DOHH2 (cell line): ENCODE measurements at regions not wholly inside any gene's neighbourhood (a gene's known extent, or its start where the extent isn't known, plus 50 kb on each side); places are given as distances from the start of the nearest gene placed in this dataset.

Experiments used
- H3F3A ChIP-seq: fragments of 200-600 bp; sonication (generic), shearing (Covaris generic); 2 replicates; pipeline ENCODE4 v1.6.0; 2016; ENCODE audit warnings: antibody characterized with exemption, mild to moderate bottlenecking; ENCODE audit not compliant: control insufficient read depth, insufficient read depth
- H3K27ac ChIP-seq: fragments of 200-600 bp; sonication (generic); 2 replicates; pipeline ENCODE4 v1.5.1; 2014; ENCODE audit warnings: low read depth, mild to moderate bottlenecking, low read length, moderate library complexity
- H3K27me3 ChIP-seq: fragments of 200-600 bp; sonication (generic); 2 replicates; pipeline ENCODE4 v1.6.1; 2014; ENCODE audit warnings: mild to moderate bottlenecking, low read length, mixed read lengths; ENCODE audit not compliant: control insufficient read depth
- H3K36me3 ChIP-seq: fragments of 200-600 bp; sonication (generic); 2 replicates; pipeline ENCODE4 v1.6.1; 2014; ENCODE audit warnings: mild to moderate bottlenecking, low read length, moderate library complexity, mixed read lengths; ENCODE audit not compliant: control insufficient read depth
- H3K4me1 ChIP-seq: fragments of 200-600 bp; sonication (generic); 2 replicates; pipeline ENCODE4 v1.6.1; 2014; ENCODE audit warnings: mild to moderate bottlenecking, low read length, mixed read lengths; ENCODE audit not compliant: control insufficient read depth
- H3K4me2 ChIP-seq: fragments of 200-600 bp; sonication (generic); 2 replicates; pipeline ENCODE4 v1.6.0; 2014; ENCODE audit warnings: mild to moderate bottlenecking, low read length, moderate library complexity
- H3K4me3 ChIP-seq: fragments of 200-600 bp; sonication (generic); 2 replicates; pipeline ENCODE4 v1.5.1; 2014; ENCODE audit warnings: mild to moderate bottlenecking, low read length, mixed read lengths
- H3K79me2 ChIP-seq: fragments of 200-600 bp; sonication (generic); 2 replicates; pipeline ENCODE4 v1.6.1; 2014; ENCODE audit warnings: mild to moderate bottlenecking, low read length, mixed read lengths; ENCODE audit not compliant: control insufficient read depth
- H3K9me2 ChIP-seq: fragments of 200-600 bp; sonication (generic); replicated peaks from 2 replicates; pipeline ENCODE4 v1.6.1; 2014; ENCODE audit warnings: mild to moderate bottlenecking, low read length, mixed read lengths; ENCODE audit not compliant: control insufficient read depth
- H3K9me3 ChIP-seq: fragments of 200-600 bp; sonication (generic); 2 replicates; pipeline ENCODE4 v1.6.1; 2014; ENCODE audit warnings: antibody characterized with exemption, low read length, mixed read lengths; ENCODE audit not compliant: control insufficient read depth, insufficient read depth
- H4K20me1 ChIP-seq: fragments of 200-600 bp; sonication (generic); 2 replicates; pipeline ENCODE4 v1.6.0; 2014; ENCODE audit warnings: low read depth, mild to moderate bottlenecking, antibody characterized with exemption, low read length, moderate library complexity; ENCODE audit not compliant: control insufficient read depth, insufficient read depth
- CTCF ChIP-seq: fragments of 200-600 bp; sonication (generic); IDR thresholded peaks from one replicate; pipeline ENCODE4 v1.5.1; 2014; ENCODE audit warnings: antibody characterized with exemption, mild to moderate bottlenecking, low read depth, low read length; ENCODE audit not compliant: poor library complexity, severe bottlenecking
- EZH2phosphoT487 ChIP-seq: fragments of 200-600 bp; sonication (generic); IDR thresholded peaks from 2 replicates; pipeline ENCODE4 v1.6.1; 2017; ENCODE audit warnings: borderline replicate concordance, mild to moderate bottlenecking, antibody characterized with exemption, low read length, moderate library complexity, mixed read lengths

DNA sequence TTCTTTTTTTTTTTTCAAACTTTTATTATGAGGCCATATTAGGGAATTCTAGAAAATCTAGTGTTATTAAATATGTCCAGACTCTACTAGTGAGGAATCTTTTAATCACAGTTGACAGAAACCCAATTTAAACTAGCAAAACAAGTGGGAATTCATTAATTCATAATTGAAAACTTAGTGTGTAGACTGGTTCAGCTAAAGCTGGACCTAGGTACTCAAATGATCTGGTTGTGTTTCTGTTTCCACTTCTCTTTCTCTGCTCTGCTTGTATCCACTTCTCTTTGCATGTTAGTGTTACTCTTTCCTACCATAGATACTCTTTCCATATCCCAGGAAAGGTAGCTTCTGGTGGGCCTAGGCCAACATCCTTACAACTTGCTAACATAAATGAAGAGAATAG is 81.2 kb upstream of the HIVEP3 start:
- Histone ChIP-seq H3K4me3 (no peak overlapping the region), H4K20me1 (no peaks in the 10 kb centered on the region), H3K27me3 (peaks cover 2% of the 10 kb centered on the region; the same call in 1 of the 2 replicates), H3K9me3 (no peaks in the 10 kb centered on the region), H3K36me3 (no peaks in the 10 kb centered on the region), H3K4me2 (no peak overlapping the region), H3K9me2 (no peaks in the 10 kb centered on the region), H3F3A (no peaks in the 10 kb centered on the region), H3K4me1 (no peaks in the 10 kb centered on the region), H3K27ac (no peak overlapping the region), H3K79me2 (no peaks in the 10 kb centered on the region)
- TF ChIP-seq EZH2phosphoT487 = no peak
- TF ChIP-seq CTCF = no peak

- no peaks in the 10 kb centered on the region for H3K79me2 ChIP-seq
These were observed 79.5 kb upstream of the HIVEP3 start for GRCh38 chr1:41998250-41998649.

GRCh38 chr1:41997153-41997552 is 78.4 kb upstream of the HIVEP3 start:
- Histone ChIP-seq H3K36me3 (no peaks in the 10 kb centered on the region), H3K27me3 (peaks cover 2% of the 10 kb centered on the region; the same call in 1 of the 2 replicates), H4K20me1 (no peaks in the 10 kb centered on the region), H3K9me2 (no peaks in the 10 kb centered on the region), H3K4me2 (no peak overlapping the region), H3F3A (no peaks in the 10 kb centered on the region), H3K4me1 (no peaks in the 10 kb centered on the region), H3K4me3 (no peak overlapping the region), H3K9me3 (no peaks in the 10 kb centered on the region), H3K27ac (no peak overlapping the region), H3K79me2 (no peaks in the 10 kb centered on the region)
- TF ChIP-seq CTCF (no peak), EZH2phosphoT487 (no peak)

More at GRCh38 chr1:41998250-41998649, 79.5 kb upstream of the HIVEP3 start:
- TF ChIP-seq CTCF (no peak), EZH2phosphoT487 (no peak)
- Histone ChIP-seq H3K4me3 (no peak overlapping the region), H3K9me3 (no peaks in the 10 kb centered on the region), H3K4me2 (no peak overlapping the region), H3F3A (no peaks in the 10 kb centered on the region), H3K9me2 (no peaks in the 10 kb centered on the region), H3K27me3 (peaks cover 2% of the 10 kb centered on the region; the same call in 1 of the 2 replicates), H3K4me1 (no peaks in the 10 kb centered on the region), H3K36me3 (no peaks in the 10 kb centered on the region), H3K27ac (no peak overlapping the region), H4K20me1 (no peaks in the 10 kb centered on the region)
